HL-60/S4 (cell line): ENCODE measurements at regions not wholly inside any gene's neighbourhood (a gene's known extent, or its start where the extent isn't known, plus 50 kb on each side); places are given as distances from the start of the nearest gene placed in this dataset.

Experiments
- in situ Hi-C: fragments of 300-500 bp; cut with MboI; formaldehyde crosslinking; loops from 2 replicates; pipeline ENCODE4 v1.14.3; 2022; ENCODE audit warnings: low sequenced_read_pairs

- in situ Hi-C loops = loop anchor here (25.0 kb wide), 1 partner anchor 706 kb away; no protein-coding TSS in a partner anchor
Measured at GRCh38 chr20:11267762-11268335, 594.0 kb upstream of the JAG1 start.

GRCh38 chr20:11270566-11270965, 596.8 kb upstream of the JAG1 start:
- in situ Hi-C loops = loop anchor here (25.0 kb wide), 1 partner anchor 708 kb away; no protein-coding TSS in a partner anchor

GRCh38 chr20:11271319-11271718, 597.5 kb upstream of the JAG1 start:
- in situ Hi-C loops = loop anchor here (25.0 kb wide), 1 partner anchor 709 kb away; no protein-coding TSS in a partner anchor

- in situ Hi-C loops = loop anchor here (25.0 kb wide), 1 partner anchor 710 kb away; no protein-coding TSS in a partner anchor
Measured at GRCh38 chr20:11271920-11272594, 598.3 kb upstream of the JAG1 start.

GRCh38 chr20:11274141-11274594, 600.4 kb upstream of the JAG1 start:
- in situ Hi-C loops = loop anchor here (25.0 kb wide), 1 partner anchor 712 kb away; no protein-coding TSS in a partner anchor

GRCh38 chr20:11275740-11276139, 601.9 kb upstream of the JAG1 start:
- in situ Hi-C loops = no loop called here

- in situ Hi-C loops = no loop called here
Measured at GRCh38 chr20:11277170-11277569, 603.4 kb upstream of the JAG1 start.

- in situ Hi-C loops = no loop called here
Measured at GRCh38 chr20:11277858-11278257, 604.1 kb upstream of the JAG1 start.

GRCh38 chr20:11278461-11278860, 604.7 kb upstream of the JAG1 start:
- in situ Hi-C loops = no loop called here

GRCh38 chr20:11281240-11281639, 607.4 kb upstream of the JAG1 start:
- in situ Hi-C loops = no loop called here

GRCh38 chr20:11281768-11282167, 608.0 kb upstream of the JAG1 start:
- in situ Hi-C loops = no loop called here

- in situ Hi-C loops = no loop called here
Measured at GRCh38 chr20:11287126-11287525, 613.3 kb upstream of the JAG1 start.

- in situ Hi-C loops = no loop called here
Measured at GRCh38 chr20:11296221-11296620, 621.5 kb upstream of the BTBD3 start.

- in situ Hi-C loops = no loop called here
Measured at GRCh38 chr20:11296951-11297350, 620.7 kb upstream of the BTBD3 start.

- in situ Hi-C loops = no loop called here
Measured at GRCh38 chr20:11301699-11302098, 616.0 kb upstream of the BTBD3 start.

GRCh38 chr20:11302436-11302835, 615.3 kb upstream of the BTBD3 start:
- in situ Hi-C loops = no loop called here

- in situ Hi-C loops = no loop called here
Measured at GRCh38 chr20:11304795-11305194, 612.9 kb upstream of the BTBD3 start.

- in situ Hi-C loops = no loop called here
Measured at GRCh38 chr20:11305406-11305805, 612.3 kb upstream of the BTBD3 start.

- in situ Hi-C loops = no loop called here
Measured at GRCh38 chr20:11311659-11312224, 606.0 kb upstream of the BTBD3 start.

- in situ Hi-C loops = no loop called here
Measured at GRCh38 chr20:11315525-11315924, 602.2 kb upstream of the BTBD3 start.

GRCh38 chr20:11316244-11316643, 601.4 kb upstream of the BTBD3 start:
- in situ Hi-C loops = no loop called here

- in situ Hi-C loops = no loop called here
Measured at GRCh38 chr20:11320033-11320432, 597.7 kb upstream of the BTBD3 start.
